Smooth muscle cell (in vitro differentiated cells): ENCODE measurements at regions not wholly inside any gene's neighbourhood (a gene's known extent, or its start where the extent isn't known, plus 50 kb on each side); places are given as distances from the start of the nearest gene placed in this dataset.
"Not testable (repeated sequence)": the region's sequence is repeated elsewhere in the genome, so short reads cannot be mapped to it uniquely, and the experiment has no call there.

Experiments used
- DNase-seq: peaks from one replicate; lab custom pipeline; 2025; ENCODE audit not compliant: unreplicated experiment; lab: John Stamatoyannopoulos, UW
- H2AFZ ChIP-seq: fragments of 200-600 bp; sonication (generic); 2 replicates; pipeline ENCODE4 v1.6.0; 2016; ENCODE audit warnings: antibody characterized with exemption, low read depth, mild to moderate bottlenecking
- H3F3A ChIP-seq: fragments of 200-600 bp; sonication (generic); 2 replicates; pipeline ENCODE4 v1.6.0; 2017; ENCODE audit warnings: antibody characterized with exemption, low read depth
- H3K27ac ChIP-seq: fragments of 200-600 bp; sonication (generic); 2 replicates; pipeline ENCODE4 v1.5.1; 2016; ENCODE audit warnings: low read depth, mild to moderate bottlenecking
- H3K27me3 ChIP-seq: fragments of 200-600 bp; sonication (generic); 2 replicates; pipeline ENCODE4 v1.6.1; 2016; ENCODE audit warnings: low read depth, mild to moderate bottlenecking
- H3K36me3 ChIP-seq: fragments of 200-600 bp; sonication (generic); 2 replicates; pipeline ENCODE4 v1.5.1; 2016; ENCODE audit warnings: low read depth
- H3K4me1 ChIP-seq: fragments of 200-600 bp; sonication (generic); 2 replicates; pipeline ENCODE4 v1.5.1; 2016; ENCODE audit warnings: low read depth
- H3K4me2 ChIP-seq: fragments of 200-600 bp; sonication (generic); 2 replicates; pipeline ENCODE4 v1.6.0; 2016; ENCODE audit warnings: mild to moderate bottlenecking
- H3K4me3 ChIP-seq: fragments of 200-600 bp; sonication (generic); 2 replicates; pipeline ENCODE4 v1.5.1; 2016; ENCODE audit warnings: mild to moderate bottlenecking
- H3K79me2 ChIP-seq: fragments of 200-600 bp; sonication (generic); 2 replicates; pipeline ENCODE4 v1.6.0; 2016; ENCODE audit warnings: low read depth, mild to moderate bottlenecking
- H3K9ac ChIP-seq: fragments of 200-600 bp; sonication (generic); 2 replicates; pipeline ENCODE4 v1.6.0; 2016; ENCODE audit warnings: low read depth
- H3K9me3 ChIP-seq: fragments of 200-600 bp; sonication (generic); replicated peaks from 2 replicates; pipeline ENCODE4 v1.5.1; 2016; ENCODE audit warnings: low read depth
- H4K20me1 ChIP-seq: fragments of 200-600 bp; sonication (generic); 2 replicates; pipeline ENCODE4 v1.6.0; 2016; ENCODE audit warnings: low read depth
- WGBS: methylation state at CpG from one replicate; pipeline ENCODE4 v1.1.7; 2016; ENCODE audit warnings: low lambda C conversion rate; 5-methylcytosine and 5-hydroxymethylcytosine counted together
- TF ChIP-seq, protein P1 (sequence below): fragments of 200-600 bp; sonication (generic); IDR thresholded peaks from 2 replicates; pipeline ENCODE4 v1.5.1; 2017; ENCODE audit warnings: borderline replicate concordance, mild to moderate bottlenecking, antibody characterized with exemption; ENCODE audit not compliant: insufficient read depth, poor library complexity, severe bottlenecking

DNA sequence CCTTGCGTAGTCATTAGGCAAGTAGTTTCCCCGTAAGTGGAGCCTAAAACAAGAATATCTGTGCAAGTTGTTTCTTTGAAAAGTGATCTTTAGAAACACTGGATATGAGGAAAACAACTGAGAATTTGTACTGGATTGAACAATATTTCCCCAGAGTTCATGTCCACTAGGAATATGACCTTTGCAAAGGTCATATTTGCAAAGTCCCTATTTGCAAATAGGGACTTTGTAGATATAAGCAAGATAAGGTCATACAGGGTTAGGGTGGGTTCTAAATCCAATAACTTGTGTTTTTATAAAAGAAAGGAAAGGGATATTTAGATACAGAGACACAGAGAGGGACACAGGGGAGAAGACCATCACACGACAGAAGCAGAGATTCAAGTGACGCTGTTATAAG is 489.2 kb upstream of the ATXN8OS start:
- no peaks in the 10 kb centered on the region for H3K36me3 ChIP-seq
- no peak overlapping the region for H3K4me2 ChIP-seq
- H3K4me1 ChIP-seq, result no peaks in the 10 kb centered on the region
- H3K27me3 ChIP-seq, result no peaks in the 10 kb centered on the region
- TF ChIP-seq, protein P1, sequence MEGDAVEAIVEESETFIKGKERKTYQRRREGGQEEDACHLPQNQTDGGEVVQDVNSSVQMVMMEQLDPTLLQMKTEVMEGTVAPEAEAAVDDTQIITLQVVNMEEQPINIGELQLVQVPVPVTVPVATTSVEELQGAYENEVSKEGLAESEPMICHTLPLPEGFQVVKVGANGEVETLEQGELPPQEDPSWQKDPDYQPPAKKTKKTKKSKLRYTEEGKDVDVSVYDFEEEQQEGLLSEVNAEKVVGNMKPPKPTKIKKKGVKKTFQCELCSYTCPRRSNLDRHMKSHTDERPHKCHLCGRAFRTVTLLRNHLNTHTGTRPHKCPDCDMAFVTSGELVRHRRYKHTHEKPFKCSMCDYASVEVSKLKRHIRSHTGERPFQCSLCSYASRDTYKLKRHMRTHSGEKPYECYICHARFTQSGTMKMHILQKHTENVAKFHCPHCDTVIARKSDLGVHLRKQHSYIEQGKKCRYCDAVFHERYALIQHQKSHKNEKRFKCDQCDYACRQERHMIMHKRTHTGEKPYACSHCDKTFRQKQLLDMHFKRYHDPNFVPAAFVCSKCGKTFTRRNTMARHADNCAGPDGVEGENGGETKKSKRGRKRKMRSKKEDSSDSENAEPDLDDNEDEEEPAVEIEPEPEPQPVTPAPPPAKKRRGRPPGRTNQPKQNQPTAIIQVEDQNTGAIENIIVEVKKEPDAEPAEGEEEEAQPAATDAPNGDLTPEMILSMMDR, result no peak
- H3K9me3 ChIP-seq, result no peaks in the 10 kb centered on the region
- H3K27ac ChIP-seq, result no peak overlapping the region
- no peak overlapping the region for H3K4me3 ChIP-seq
- no peak for DNase-seq
- H4K20me1 ChIP-seq, result no peaks in the 10 kb centered on the region
- no peaks in the 10 kb centered on the region for H3F3A ChIP-seq
- H3K9ac ChIP-seq, result no peak overlapping the region
- H3K79me2 ChIP-seq, result no peaks in the 10 kb centered on the region
- 93% methylated on average over 4 of the region's 4 CpGs for WGBS
- no peak overlapping the region for H2AFZ ChIP-seq

DNA sequence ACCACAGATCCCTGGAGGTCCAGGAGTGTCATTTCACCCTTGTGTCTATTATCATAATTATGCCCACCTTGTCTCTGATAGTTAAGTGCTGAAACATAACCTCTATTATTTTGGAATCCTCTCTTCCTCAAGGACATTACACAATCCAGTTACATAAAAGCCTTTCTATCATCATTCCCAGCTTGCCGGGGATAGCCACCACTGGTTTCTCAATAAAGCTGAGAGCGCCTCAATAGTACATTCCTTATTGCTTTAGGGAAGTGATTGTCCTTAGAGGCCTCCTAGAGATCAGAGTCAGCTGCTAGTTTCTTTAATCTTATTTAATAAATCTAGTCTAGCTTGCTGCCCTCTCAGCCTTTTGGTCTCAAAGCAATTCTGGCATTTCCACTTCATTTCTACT is 490.0 kb upstream of the ATXN8OS start:
- Histone ChIP-seq H3F3A (no peaks in the 10 kb centered on the region), H3K79me2 (no peaks in the 10 kb centered on the region), H3K27me3 (no peaks in the 10 kb centered on the region), H3K27ac (no peak overlapping the region), H3K4me1 (no peaks in the 10 kb centered on the region), H3K9me3 (no peaks in the 10 kb centered on the region), H2AFZ (no peak overlapping the region), H3K36me3 (no peaks in the 10 kb centered on the region), H3K4me2 (no peak overlapping the region), H4K20me1 (no peaks in the 10 kb centered on the region), H3K4me3 (no peak overlapping the region), H3K9ac (no peak overlapping the region)
- WGBS, result 90% methylated on average over 2 of the region's 2 CpGs
- DNase-seq, result no peak
- TF ChIP-seq, protein P1, result no peak

DNA sequence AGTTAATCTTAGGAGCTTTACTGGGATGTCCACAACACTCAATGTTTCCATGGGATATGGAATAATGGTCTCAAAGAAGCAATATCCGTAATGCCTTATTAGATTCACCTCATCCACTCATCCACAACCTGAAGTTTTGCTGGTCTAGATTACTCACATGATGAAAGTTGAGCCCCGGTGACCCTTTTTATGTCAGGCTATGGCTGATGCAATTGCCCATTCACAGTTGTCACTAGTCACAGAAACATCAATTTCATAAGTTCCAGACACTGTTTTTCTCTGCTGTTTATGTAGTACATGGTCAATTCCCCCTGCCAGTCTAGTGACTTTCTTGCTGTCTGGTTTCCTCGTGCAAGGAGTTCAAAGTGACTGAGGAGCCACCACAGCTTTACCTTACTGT is 491.2 kb upstream of the ATXN8OS start:
- no peak overlapping the region for H3K4me2 ChIP-seq
- H3K27ac ChIP-seq, result no peak overlapping the region
- H3F3A ChIP-seq, result no peaks in the 10 kb centered on the region
- H3K27me3 ChIP-seq, result no peaks in the 10 kb centered on the region
- H3K9ac ChIP-seq, result no peak overlapping the region
- TF ChIP-seq, protein P1, result no peak
- no peaks in the 10 kb centered on the region for H3K79me2 ChIP-seq
- no peaks in the 10 kb centered on the region for H4K20me1 ChIP-seq
- no peaks in the 10 kb centered on the region for H3K9me3 ChIP-seq
- no peaks in the 10 kb centered on the region for H3K36me3 ChIP-seq
- no peaks in the 10 kb centered on the region for H3K4me1 ChIP-seq
- H2AFZ ChIP-seq, result no peak overlapping the region
- no peak overlapping the region for H3K4me3 ChIP-seq
- no peak for DNase-seq
- 92% methylated on average over 3 of the region's 3 CpGs for WGBS

DNA sequence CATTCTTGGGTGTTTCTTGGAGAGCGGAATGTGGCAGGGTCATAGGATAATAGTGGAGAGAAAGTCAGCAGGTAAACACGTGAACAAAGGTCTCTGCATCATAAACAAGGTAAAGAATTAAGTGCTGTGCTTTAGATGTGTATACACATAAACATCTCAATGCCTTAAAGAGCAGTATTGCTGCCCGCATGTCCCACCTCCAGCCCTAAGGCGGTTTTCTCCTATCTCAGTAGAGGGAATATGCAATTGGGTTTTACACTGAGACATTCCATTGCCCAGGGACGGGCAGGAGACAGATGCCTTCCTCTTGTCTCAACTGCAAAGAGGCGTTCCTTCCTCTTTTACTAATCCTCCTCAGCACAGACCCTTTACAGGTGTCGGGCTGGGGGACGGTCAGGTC is 492.6 kb upstream of the ATXN8OS start:
- DNase-seq, H3K27ac ChIP-seq, H3K4me1 ChIP-seq, H3F3A ChIP-seq, H2AFZ ChIP-seq, H3K27me3 ChIP-seq, H3K4me2 ChIP-seq, H3K36me3 ChIP-seq, H3K79me2 ChIP-seq, H4K20me1 ChIP-seq, H3K9ac ChIP-seq, H3K4me3 ChIP-seq, H3K9me3 ChIP-seq: not testable (repeated sequence)
- WGBS, result 72% methylated on average over 6 of the region's 8 CpGs
